ENCODE measurements at regions not wholly inside any gene's neighbourhood (a gene's known extent, or its start where the extent isn't known, plus 50 kb on each side); places are given as distances from the start of the nearest gene placed in this dataset.

GRCh38 chr6:3984494-3984893 lies 94.4 kb downstream of the FAM217A start:
- no peak for TF ChIP-seq CTCF (IDR thresholded peaks at IDR 0.05; ENCODE audit: borderline replicate concordance, extremely low read depth, low read length, poor library complexity, severe bottlenecking)
- TF ChIP-seq EZH2 (IDR thresholded peaks at IDR 0.05; ENCODE audit: borderline replicate concordance, low read depth, low read length, severe bottlenecking) = no peak

All from DND-41 (cell line).